GM23338 (cell line): ENCODE measurements at regions not wholly inside any gene's neighbourhood (a gene's known extent, or its start where the extent isn't known, plus 50 kb on each side); places are given as distances from the start of the nearest gene placed in this dataset.

Experiments used
- ATAC-seq: fragments of 200-7000 bp; cut with Tn5 transposase; 3 replicates; pipeline ENCODE4 v1.9.1; 2020
- DNase-seq: peaks from one replicate; pipeline ENCODE4 v3.0.0-alpha.2; 2015; ENCODE audit warnings: low spot score
- H2AFZ ChIP-seq: fragments of 200-600 bp; sonication (generic); 2 replicates; pipeline ENCODE4 v1.8.0; 2016; ENCODE audit warnings: antibody characterized with exemption, mild to moderate bottlenecking, moderate library complexity
- H3F3A ChIP-seq: fragments of 200-600 bp; sonication (generic); replicated peaks from 2 replicates; pipeline ENCODE4 v1.8.0; 2017; ENCODE audit warnings: antibody characterized with exemption, mixed run types, low read depth
- H3K27ac ChIP-seq: fragments of 200-600 bp; sonication (generic); 2 replicates; pipeline ENCODE4 v1.6.1; 2016; ENCODE audit warnings: low read depth
- H3K27me3 ChIP-seq: fragments of 200-600 bp; sonication (generic); 2 replicates; pipeline ENCODE4 v1.8.0; 2016; ENCODE audit warnings: mild to moderate bottlenecking, mixed run types, moderate library complexity; ENCODE audit not compliant: insufficient read depth
- H3K36me3 ChIP-seq: fragments of 200-600 bp; sonication (generic); 2 replicates; pipeline ENCODE4 v1.8.0; 2016; ENCODE audit warnings: mild to moderate bottlenecking; ENCODE audit not compliant: insufficient read depth
- H3K4me1 ChIP-seq: fragments of 200-600 bp; sonication (generic); 2 replicates; pipeline ENCODE4 v1.8.0; 2016; ENCODE audit warnings: mild to moderate bottlenecking, moderate library complexity; ENCODE audit not compliant: insufficient read depth
- H3K4me2 ChIP-seq: fragments of 200-600 bp; sonication (generic); 2 replicates; pipeline ENCODE4 v1.7.1; 2017; ENCODE audit warnings: mixed run types
- H3K4me3 ChIP-seq: fragments of 200-600 bp; sonication (generic); 2 replicates; pipeline ENCODE4 v1.6.1; 2016; ENCODE audit warnings: mixed run types
- H3K79me2 ChIP-seq: fragments of 200-600 bp; sonication (generic); replicated peaks from 2 replicates; pipeline ENCODE4 v1.8.0; 2017; ENCODE audit warnings: mild to moderate bottlenecking; ENCODE audit not compliant: insufficient read depth
- H3K9me2 ChIP-seq: fragments of 200-600 bp; sonication (generic); 2 replicates; pipeline ENCODE4 v1.8.0; 2017; ENCODE audit not compliant: insufficient read depth
- H4K20me1 ChIP-seq: fragments of 200-600 bp; sonication (generic); replicated peaks from 2 replicates; pipeline ENCODE4 v1.8.0; 2017; ENCODE audit warnings: mild to moderate bottlenecking; ENCODE audit not compliant: insufficient read depth
- H3K27ac Mint-ChIP-seq: 2 replicates; pipeline ENCODE4 v1.8.0; 2020; ENCODE audit warnings: inconsistent platforms, mild to moderate bottlenecking, moderate library complexity, mixed read lengths
- H3K27me3 Mint-ChIP-seq: 3 replicates; pipeline ENCODE4 v1.8.0; 2022; ENCODE audit warnings: low read depth, mild to moderate bottlenecking, moderate library complexity, mixed read lengths, inconsistent platforms; ENCODE audit not compliant: insufficient read depth, poor library complexity
- H3K36me3 Mint-ChIP-seq: 3 replicates; pipeline ENCODE4 v1.8.0; 2021; ENCODE audit warnings: low read depth, mild to moderate bottlenecking, inconsistent platforms, moderate library complexity, mixed read lengths
- H3K4me1 Mint-ChIP-seq: 3 replicates; pipeline ENCODE4 v1.8.0; 2020; ENCODE audit warnings: mild to moderate bottlenecking, inconsistent platforms, mixed read lengths
- H3K4me3 Mint-ChIP-seq: 3 replicates; pipeline ENCODE4 v1.8.0; 2021; ENCODE audit warnings: moderate library complexity, mild to moderate bottlenecking, inconsistent platforms, mixed read lengths
- H3K9me3 Mint-ChIP-seq: 3 replicates; pipeline ENCODE4 v1.8.0; 2020; ENCODE audit warnings: moderate library complexity, mild to moderate bottlenecking, inconsistent platforms, mixed read lengths
- CREB1 ChIP-seq: fragments of 250-450 bp; sonication (Bioruptor Pico); IDR thresholded peaks from 2 replicates; pipeline ENCODE4 v1.5.0; 2020; ENCODE audit warnings: low read depth, mild to moderate bottlenecking, moderate library complexity
- CTCF ChIP-seq, 2 experiments: fragments of 200-600 bp in 1 of 2; sonication (generic) in 1 of 2; conservative IDR thresholded peaks; 2 replicates each; pipeline versions ENCODE4 v1.5.1 to v1.6.1; 2016 to 2017; ENCODE audit warnings: antibody characterized with exemption in 2 of 2, low read depth in 2 of 2, mild to moderate bottlenecking in 2 of 2, moderate library complexity in 1 of 2
- ETS1 ChIP-seq: IDR thresholded peaks from 2 replicates; pipeline ENCODE4 v1.6.1; 2016; ENCODE audit warnings: antibody characterized with exemption
- EZH2 ChIP-seq: fragments of 200-600 bp; sonication (generic); IDR thresholded peaks from one replicate; pipeline ENCODE4 v1.8.0; 2017; ENCODE audit warnings: antibody characterized with exemption, mild to moderate bottlenecking, low read depth; ENCODE audit not compliant: unreplicated experiment
- JUNB ChIP-seq: IDR thresholded peaks from one replicate; pipeline ENCODE4 v1.6.1; 2016; ENCODE audit warnings: antibody characterized with exemption; ENCODE audit not compliant: unreplicated experiment
- NANOG ChIP-seq: IDR thresholded peaks from 2 replicates; pipeline ENCODE4 v1.6.1; 2016; ENCODE audit warnings: antibody characterized with exemption, borderline replicate concordance
- POLR2AphosphoS5 ChIP-seq: IDR thresholded peaks from 2 replicates; pipeline ENCODE4 v1.6.1; 2016; ENCODE audit warnings: antibody characterized with exemption, low read depth
- STAT1 ChIP-seq: IDR thresholded peaks from one replicate; pipeline ENCODE4 v1.6.1; 2016; ENCODE audit warnings: antibody characterized with exemption; ENCODE audit not compliant: unreplicated experiment
- ZNF114 ChIP-seq: fragments of 250-450 bp; sonication (Bioruptor Pico); IDR thresholded peaks from 2 replicates; pipeline ENCODE4 v1.5.0; 2020; ENCODE audit warnings: mild to moderate bottlenecking, moderate library complexity
- ZNF331 ChIP-seq: fragments of 250-450 bp; sonication (Bioruptor Pico); IDR thresholded peaks from 2 replicates; pipeline ENCODE4 v1.5.0; 2020; ENCODE audit warnings: low read depth, mild to moderate bottlenecking, moderate library complexity
- ZNF462 ChIP-seq: fragments of 250-450 bp; sonication (Bioruptor Pico); IDR thresholded peaks from 2 replicates; pipeline ENCODE4 v1.5.0; 2020; ENCODE audit warnings: mild to moderate bottlenecking, moderate library complexity

- no peak overlapping the region for H3K4me3 Mint-ChIP-seq
- peak; percentile 57 for DNase-seq
- no peaks in the 10 kb centered on the region for H3K9me2 ChIP-seq
- H3K4me2 ChIP-seq: no peak overlapping the region
- no peaks in the 10 kb centered on the region for H3K27me3 ChIP-seq
- H3F3A ChIP-seq: no peaks in the 10 kb centered on the region
- no peak overlapping the region for H3K27ac Mint-ChIP-seq
- H3K4me1 Mint-ChIP-seq: no peaks in the 10 kb centered on the region
- no peak overlapping the region for H3K4me3 ChIP-seq
- H3K9me3 Mint-ChIP-seq: no peaks in the 10 kb centered on the region
- TF ChIP-seq ZNF331 (CRISPR knock-in tag) (no peak), CTCF (conservative IDR thresholded peaks at IDR 0.05; ENCODE audit: low read depth in 2 of 2) (peak; percentile 52 to 72)
- H3K4me1 ChIP-seq: no peaks in the 10 kb centered on the region
- H3K27me3 Mint-ChIP-seq: peaks cover 7% of the 10 kb centered on the region
- no peak overlapping the region for H3K27ac ChIP-seq
- H3K36me3 ChIP-seq: no peaks in the 10 kb centered on the region
- ATAC-seq: peak; percentile 70
- no peaks in the 10 kb centered on the region for H4K20me1 ChIP-seq
- no peak overlapping the region for H2AFZ ChIP-seq
- no peaks in the 10 kb centered on the region for H3K79me2 ChIP-seq
- no peaks in the 10 kb centered on the region for H3K36me3 Mint-ChIP-seq
Measured at GRCh38 chr6:159527351-159527750, 165.7 kb downstream of the SOD2 start.

- DNase-seq (no peak), ATAC-seq (peak; percentile 85)
- peak overlapping the region; percentile 85; the same call in 1 of the 2 replicates for H2AFZ ChIP-seq
- no peaks in the 10 kb centered on the region for H3F3A ChIP-seq
- H3K9me2 ChIP-seq: 0 out of 2 replicates have a peak, but pooled peaks cover under 1% of the 10 kb centered on the region
- no peaks in the 10 kb centered on the region for H3K36me3 ChIP-seq
- H3K79me2 ChIP-seq: no peaks in the 10 kb centered on the region
- Mint-ChIP-seq H3K36me3 (no peaks in the 10 kb centered on the region), H3K4me1 (no peaks in the 10 kb centered on the region), H3K27me3 (peaks cover 7% of the 10 kb centered on the region), H3K9me3 (no peaks in the 10 kb centered on the region), H3K4me3 (no peak overlapping the region), H3K27ac (no peak overlapping the region)
- H3K4me2 ChIP-seq: no peak overlapping the region
- no peaks in the 10 kb centered on the region for H4K20me1 ChIP-seq
- no peaks in the 10 kb centered on the region for H3K27me3 ChIP-seq
- H3K27ac ChIP-seq: no peak overlapping the region
- H3K4me1 ChIP-seq: no peaks in the 10 kb centered on the region
- no peak overlapping the region for H3K4me3 ChIP-seq
- TF ChIP-seq POLR2AphosphoS5: no peak
- no peak for TF ChIP-seq NANOG
- TF ChIP-seq CTCF (conservative IDR thresholded peaks at IDR 0.05; ENCODE audit: low read depth in 2 of 2): no peak
- TF ChIP-seq CREB1 (CRISPR knock-in tag): no peak
- no peak for TF ChIP-seq ZNF462 (CRISPR knock-in tag)
- no peak for TF ChIP-seq ZNF114 (CRISPR knock-in tag)
- no peak for TF ChIP-seq ETS1
- no peak for TF ChIP-seq STAT1
- no peak for TF ChIP-seq EZH2
- no peak for TF ChIP-seq JUNB
Measured at GRCh38 chr6:159525445-159526025, 167.5 kb downstream of the SOD2 start.
